HG03196 (cell line): ENCODE measurements at regions not wholly inside any gene's neighbourhood (a gene's known extent, or its start where the extent isn't known, plus 50 kb on each side); places are given as distances from the start of the nearest gene placed in this dataset.
"Not testable (repeated sequence)": the region's sequence is repeated elsewhere in the genome, so short reads cannot be mapped to it uniquely, and the experiment has no call there.

Experiments
- ATAC-seq: cut with Tn5 transposase; IDR thresholded peaks from one replicate; pipeline ENCODE4 v1.9.1; 2021; ENCODE audit not compliant: unreplicated experiment

GRCh38 chr6:97347111-97347510 is 64.1 kb upstream of the MMS22L start:
- ATAC-seq: no peak

GRCh38 chr6:97361286-97361685 is 78.3 kb upstream of the MMS22L start:
- ATAC-seq: no peak

DNA sequence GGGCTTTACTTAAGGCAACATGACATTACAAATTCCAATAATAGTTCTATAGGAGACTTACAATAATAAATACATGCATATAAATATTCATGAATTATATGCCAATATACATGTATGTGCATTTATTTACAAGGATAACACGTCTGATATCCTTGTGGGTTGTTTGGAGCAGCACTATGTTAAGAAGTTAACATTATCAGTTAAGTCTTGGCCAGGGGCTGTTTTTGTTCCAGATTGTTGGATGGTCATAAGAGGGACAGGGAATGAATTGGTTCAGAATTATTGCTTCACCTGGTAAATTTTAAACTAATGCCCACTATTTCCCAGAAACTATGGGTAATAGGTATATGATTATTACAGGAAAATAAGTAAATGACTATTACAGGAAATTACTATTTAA is 81.3 kb upstream of the MMS22L start:
- ATAC-seq: no peak

GRCh38 chr6:97382071-97382470 is 99.1 kb upstream of the MMS22L start:
- ATAC-seq: not testable (repeated sequence)

DNA sequence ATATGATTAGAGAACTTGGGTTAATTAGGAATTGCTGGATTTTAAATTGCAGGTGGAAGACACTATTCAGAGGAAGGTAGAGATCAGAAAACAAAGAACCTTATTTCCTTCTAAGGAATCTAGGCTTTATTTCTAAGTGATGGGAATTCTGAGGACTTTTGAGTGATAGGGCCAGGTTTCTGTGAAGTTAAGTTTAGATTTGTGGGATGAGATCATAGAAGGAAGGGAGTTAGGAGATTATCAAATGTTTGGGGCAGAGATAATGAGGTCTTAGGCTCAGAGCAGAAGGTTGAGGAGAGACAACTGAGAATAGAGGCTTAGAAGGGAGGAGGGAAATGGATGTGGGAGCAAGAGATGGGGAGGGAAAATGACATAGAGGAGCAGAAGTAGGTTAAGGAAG is 109.7 kb upstream of the MMS22L start:
- no peak for ATAC-seq

DNA sequence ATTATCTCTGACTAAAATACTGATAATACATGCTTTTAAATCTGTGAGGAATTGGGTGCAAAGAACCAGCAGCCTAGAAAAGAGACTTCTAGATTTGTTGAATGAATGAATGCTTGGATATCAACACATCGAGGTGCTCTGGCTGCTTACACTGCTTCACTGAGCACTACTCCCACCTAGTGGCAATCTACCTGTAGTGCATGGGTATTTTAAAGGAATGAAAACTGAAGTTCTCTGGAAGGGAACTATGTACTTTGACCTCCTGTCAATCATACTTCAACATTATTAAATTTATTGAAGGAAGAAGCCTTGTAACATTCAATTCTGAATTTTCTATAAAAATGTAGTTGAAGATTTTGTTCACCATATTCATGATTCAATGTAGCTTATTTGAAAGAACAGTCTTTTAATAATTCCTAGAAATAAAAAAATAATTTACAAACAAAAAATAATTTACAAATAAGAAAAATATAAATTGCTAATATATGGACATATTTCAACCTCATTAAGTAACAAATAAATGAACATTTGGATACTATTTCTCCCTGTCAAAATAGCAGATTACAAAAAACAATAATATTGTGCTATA is 111.2 kb upstream of the MMS22L start:
- peak; percentile 71 for ATAC-seq

DNA sequence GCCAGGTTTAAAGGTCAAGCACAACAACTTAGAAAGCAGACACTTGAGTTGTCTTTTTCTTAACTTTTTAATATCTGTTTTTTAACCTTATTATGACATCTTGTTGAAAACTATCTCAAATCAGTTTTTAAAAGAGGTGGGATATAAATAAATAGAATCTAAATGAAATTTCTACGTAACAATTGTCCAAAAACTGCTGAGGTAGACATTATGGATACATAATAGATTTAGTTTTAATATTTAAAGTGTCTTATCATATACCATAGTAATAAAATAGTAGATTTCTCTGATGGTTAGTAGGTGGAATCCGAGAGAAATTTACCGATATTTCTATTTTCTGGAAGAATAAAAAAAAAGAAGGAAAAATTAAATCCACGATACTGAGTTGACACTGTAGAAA is 113.9 kb upstream of the MMS22L start:
- no peak for ATAC-seq

DNA sequence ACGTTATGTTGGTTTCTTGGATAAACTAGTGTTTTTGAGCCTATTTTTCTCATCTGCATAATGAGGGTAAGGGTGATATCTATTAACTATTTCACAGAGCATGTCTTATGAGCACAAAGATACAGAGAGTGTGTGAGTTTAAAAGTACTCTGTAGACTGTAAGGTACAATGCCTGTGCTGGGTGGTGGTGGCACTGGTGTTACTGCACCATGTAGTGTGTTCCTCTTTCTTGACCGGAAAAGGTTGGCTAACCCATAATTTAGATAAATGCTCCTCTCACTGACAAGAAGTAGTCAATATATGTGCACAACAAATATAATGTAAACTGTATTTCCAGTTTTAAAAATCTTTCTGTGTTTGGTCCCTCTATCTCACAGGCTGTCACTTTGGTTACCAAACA is 116.2 kb upstream of the MMS22L start:
- no peak for ATAC-seq

- ATAC-seq: no peak
Measured at GRCh38 chr6:97401533-97401932, 118.5 kb upstream of the MMS22L start.

GRCh38 chr6:97405818-97406409 is 122.9 kb upstream of the MMS22L start:
- ATAC-seq: no peak

DNA sequence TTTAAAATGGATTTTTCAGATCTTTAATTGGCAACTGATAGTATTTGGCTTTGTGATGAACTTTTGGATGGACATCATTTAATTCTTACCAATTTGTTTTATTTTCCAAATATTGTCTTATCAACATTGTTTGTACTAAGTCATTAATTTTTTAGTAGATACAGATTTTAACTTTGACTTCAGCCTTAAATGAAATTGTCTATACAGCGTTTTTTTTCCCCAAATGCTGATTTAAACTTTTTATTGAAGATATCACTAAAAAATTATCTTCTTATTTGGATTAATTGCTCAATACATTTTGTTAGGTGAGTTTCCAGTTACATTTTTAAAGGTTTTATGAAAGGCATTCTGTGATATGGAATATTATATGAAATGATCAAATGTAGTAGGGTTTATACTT is 123.6 kb upstream of the MMS22L start:
- no peak for ATAC-seq

DNA sequence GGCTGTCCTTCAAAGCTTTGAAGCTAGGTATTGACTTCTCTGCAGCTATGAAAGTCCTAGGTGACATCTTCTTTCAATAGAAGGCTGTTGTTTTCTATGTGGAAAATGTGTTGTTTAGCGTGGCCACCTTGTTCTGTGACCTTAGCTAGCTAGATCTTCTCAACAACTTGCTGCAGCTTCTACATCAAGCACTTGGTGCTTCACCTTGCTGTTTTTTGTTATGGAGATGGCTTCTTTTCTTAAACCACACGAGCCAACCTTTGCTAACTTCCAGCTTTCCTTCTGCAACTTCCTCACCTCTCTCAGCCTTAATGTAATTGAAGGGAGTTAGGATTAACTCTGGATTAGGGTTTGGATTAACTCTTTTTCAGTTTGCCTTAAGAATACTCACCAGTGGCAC is 128.6 kb upstream of the MMS22L start:
- ATAC-seq: no peak

- no peak for ATAC-seq
Measured at GRCh38 chr6:97412511-97412910, 129.5 kb upstream of the MMS22L start.

DNA sequence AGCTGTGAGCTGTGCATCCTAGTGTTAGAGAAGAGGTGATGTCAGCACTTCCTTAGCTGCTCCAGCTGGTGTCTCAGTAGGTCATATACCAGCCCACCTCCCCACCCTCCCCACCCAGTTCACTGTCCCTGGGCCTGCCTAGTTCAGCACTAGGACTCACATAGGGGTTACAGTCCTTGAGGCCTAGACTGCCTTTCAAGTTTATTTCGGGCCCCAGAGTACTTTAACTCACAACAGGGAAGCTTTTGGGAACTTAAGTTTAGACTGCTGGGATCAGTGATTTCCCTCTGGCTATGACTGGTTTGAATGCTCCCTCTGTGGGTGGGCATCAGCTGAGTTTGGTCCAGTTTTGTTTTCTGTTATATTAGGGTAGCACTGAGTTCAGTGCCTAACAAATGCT is 139.2 kb upstream of the MMS22L start:
- ATAC-seq: no peak

- ATAC-seq: peak; percentile 65
Measured at GRCh38 chr6:97423190-97423589, 140.2 kb upstream of the MMS22L start.

DNA sequence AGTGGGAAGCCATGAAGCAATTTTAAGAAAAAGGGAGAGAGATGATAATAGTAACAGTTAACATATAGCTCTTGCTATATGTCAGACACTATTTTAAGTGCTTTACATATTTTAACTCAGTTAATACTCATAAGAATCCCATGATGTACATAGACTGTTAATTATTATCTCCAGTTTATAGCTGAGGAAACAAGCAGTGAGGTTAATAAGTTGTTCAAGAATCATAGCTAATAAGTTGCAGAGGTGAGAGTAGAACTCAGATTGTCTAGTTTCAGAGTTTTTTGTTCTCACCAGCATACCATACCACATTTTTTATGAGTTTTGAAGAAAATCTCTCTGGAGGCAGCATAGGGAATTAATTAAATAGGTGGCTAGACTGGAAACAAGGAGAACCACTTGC is 144.6 kb upstream of the MMS22L start:
- peak; percentile 91 for ATAC-seq

GRCh38 chr6:97437087-97437486 is 154.1 kb upstream of the MMS22L start:
- ATAC-seq: no peak

DNA sequence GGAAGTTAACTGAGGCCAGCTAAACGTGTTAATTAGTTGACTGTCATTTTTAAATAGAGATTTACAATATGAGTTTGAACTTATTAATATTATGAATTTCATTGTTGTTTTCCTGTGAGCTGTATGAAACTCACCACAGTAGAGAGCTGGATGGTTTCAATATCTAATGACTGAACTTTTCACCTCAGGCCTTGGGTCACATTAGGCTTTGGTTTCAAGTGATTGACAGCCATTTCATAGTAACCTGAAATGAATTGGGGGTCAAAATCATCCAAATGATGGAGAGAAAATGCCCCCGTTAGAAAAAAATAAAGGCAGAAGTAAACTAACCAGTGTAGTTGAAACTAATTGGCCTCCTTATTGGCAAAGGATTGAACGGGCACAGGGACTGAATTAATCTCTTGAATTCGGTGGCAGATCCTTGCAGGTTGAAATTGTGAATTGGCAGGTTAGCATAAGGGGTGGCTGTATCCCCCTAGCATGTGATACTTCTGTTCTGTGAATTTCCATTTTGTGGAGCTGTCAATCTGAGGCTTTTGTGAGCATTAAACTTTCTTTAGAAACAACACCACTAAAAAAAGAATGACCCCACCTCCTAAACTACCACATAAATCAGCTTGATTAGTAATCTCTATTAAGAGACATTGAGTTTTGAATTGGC is 155.1 kb upstream of the MMS22L start:
- ATAC-seq: peak; percentile 63

- ATAC-seq: no peak
Measured at GRCh38 chr6:97440590-97441176, 157.7 kb upstream of the MMS22L start.

GRCh38 chr6:97443408-97444080 is 160.5 kb upstream of the MMS22L start:
- no peak for ATAC-seq

- no peak for ATAC-seq
Measured at GRCh38 chr6:97445407-97445806, 162.4 kb upstream of the MMS22L start.

DNA sequence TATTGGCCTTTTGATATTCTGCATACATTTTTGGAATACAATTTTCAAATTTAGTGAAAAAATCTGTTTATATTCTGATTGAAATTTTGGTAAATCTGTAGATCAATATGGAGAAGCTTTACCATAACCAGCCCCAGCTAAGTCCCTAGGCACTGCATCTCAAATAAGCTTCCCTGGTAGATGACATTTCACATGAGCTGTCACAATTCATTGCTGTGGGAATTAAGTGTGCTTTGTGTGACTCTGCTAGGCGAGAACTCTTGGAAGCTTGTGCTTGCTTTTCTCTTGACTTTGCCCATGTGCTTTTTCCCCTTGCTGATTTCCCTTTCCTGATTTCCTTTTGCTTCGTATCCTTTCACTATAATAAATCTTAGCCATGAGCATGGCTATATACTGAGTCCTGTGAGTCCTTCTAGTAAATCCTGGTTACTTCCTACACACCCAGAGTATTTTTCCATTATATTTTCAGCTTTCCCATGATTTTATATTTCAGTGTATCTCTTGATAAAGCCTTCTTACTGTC is 166.5 kb upstream of the MMS22L start:
- ATAC-seq: no peak
